ENCODE measurements at regions not wholly inside any gene's neighbourhood (a gene's known extent, or its start where the extent isn't known, plus 50 kb on each side); places are given as distances from the start of the nearest gene placed in this dataset.

- intact Hi-C loops (cut with micrococcal nuclease) = no loop called here
- H3K27ac ChIP-seq (ENCODE audit: low read depth, low read length) = no peak overlapping the region
- TF ChIP-seq EZH2phosphoT487 (IDR thresholded peaks at IDR 0.05; ENCODE audit: borderline replicate concordance) = no peak
- TF ChIP-seq, protein P1, sequence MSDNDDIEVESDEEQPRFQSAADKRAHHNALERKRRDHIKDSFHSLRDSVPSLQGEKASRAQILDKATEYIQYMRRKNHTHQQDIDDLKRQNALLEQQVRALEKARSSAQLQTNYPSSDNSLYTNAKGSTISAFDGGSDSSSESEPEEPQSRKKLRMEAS (IDR thresholded peaks at IDR 0.05) = no peak
- no peak for TF ChIP-seq EZH2 (IDR thresholded peaks at IDR 0.05)
- TF ChIP-seq EGR1 (IDR thresholded peaks at IDR 0.05; ENCODE audit: low read depth) = no peak
- no peak for TF ChIP-seq CEBPB (IDR thresholded peaks at IDR 0.05; ENCODE audit: low read depth)
- no peak for TF ChIP-seq TCF7L2 (IDR thresholded peaks at IDR 0.05; ENCODE audit: borderline replicate concordance, extremely low read depth, insufficient read depth, insufficient read length)
- TF ChIP-seq SIN3A (IDR thresholded peaks at IDR 0.05; ENCODE audit: low read depth) = no peak
- TF ChIP-seq, protein P2, sequence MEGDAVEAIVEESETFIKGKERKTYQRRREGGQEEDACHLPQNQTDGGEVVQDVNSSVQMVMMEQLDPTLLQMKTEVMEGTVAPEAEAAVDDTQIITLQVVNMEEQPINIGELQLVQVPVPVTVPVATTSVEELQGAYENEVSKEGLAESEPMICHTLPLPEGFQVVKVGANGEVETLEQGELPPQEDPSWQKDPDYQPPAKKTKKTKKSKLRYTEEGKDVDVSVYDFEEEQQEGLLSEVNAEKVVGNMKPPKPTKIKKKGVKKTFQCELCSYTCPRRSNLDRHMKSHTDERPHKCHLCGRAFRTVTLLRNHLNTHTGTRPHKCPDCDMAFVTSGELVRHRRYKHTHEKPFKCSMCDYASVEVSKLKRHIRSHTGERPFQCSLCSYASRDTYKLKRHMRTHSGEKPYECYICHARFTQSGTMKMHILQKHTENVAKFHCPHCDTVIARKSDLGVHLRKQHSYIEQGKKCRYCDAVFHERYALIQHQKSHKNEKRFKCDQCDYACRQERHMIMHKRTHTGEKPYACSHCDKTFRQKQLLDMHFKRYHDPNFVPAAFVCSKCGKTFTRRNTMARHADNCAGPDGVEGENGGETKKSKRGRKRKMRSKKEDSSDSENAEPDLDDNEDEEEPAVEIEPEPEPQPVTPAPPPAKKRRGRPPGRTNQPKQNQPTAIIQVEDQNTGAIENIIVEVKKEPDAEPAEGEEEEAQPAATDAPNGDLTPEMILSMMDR (IDR thresholded peaks at IDR 0.05 in 2 of 3, conservative IDR thresholded peaks at IDR 0.05 in 1 of 3; ENCODE audit: borderline replicate concordance in 1 of 3, insufficient read depth in 1 of 3, low read depth in 2 of 3, low read length in 2 of 3) = no peak
- TF ChIP-seq RAD21 (IDR thresholded peaks at IDR 0.05; ENCODE audit: low read depth) = no peak
- TF ChIP-seq ELF1 (IDR thresholded peaks at IDR 0.05; ENCODE audit: borderline replicate concordance, low read depth) = no peak
- TF ChIP-seq POLR2AphosphoS5 (IDR thresholded peaks at IDR 0.05; ENCODE audit: low read depth, low read length) = no peak
- no peak for TF ChIP-seq JUND (IDR thresholded peaks at IDR 0.05)
- TF ChIP-seq REST (IDR thresholded peaks at IDR 0.05; ENCODE audit: low read depth) = no peak
- no peak for TF ChIP-seq SP1 (IDR thresholded peaks at IDR 0.05; ENCODE audit: low read depth)
- no peak for TF ChIP-seq FOSL1 (IDR thresholded peaks at IDR 0.05; ENCODE audit: low read depth)
- ChIA-PET RAD21 (ENCODE audit: low non-redundant PET in 1 of 2, low total read pairs in 2 of 2, uncharacterized antibody in 2 of 2, unreplicated experiment in 2 of 2) (no interaction called here), POLR2A (no interaction called here), CTCF (no interaction called here)
- BruUV-seq (replicated peaks) = no TSS peak
- H3K79me2 ChIP-seq (ENCODE audit: insufficient read depth, low read length) = no peaks in the 10 kb centered on the region
- H2AFZ ChIP-seq (ENCODE audit: low read depth, low read length, poor library complexity, severe bottlenecking) = no peak overlapping the region
- H3K9me3 ChIP-seq (ENCODE audit: control insufficient read depth in 1 of 2, insufficient read depth in 1 of 2, low read depth in 1 of 2, low read length in 2 of 2) = no peaks in the 10 kb centered on the region
- no peak overlapping the region for H3K4me2 ChIP-seq (ENCODE audit: low read length)
- H3K9me2 ChIP-seq (ENCODE audit: insufficient read depth) = no peaks in the 10 kb centered on the region
- no peak overlapping the region for H3K9ac ChIP-seq (ENCODE audit: low read length)
- ATAC-seq = no peak
- H4K20me1 ChIP-seq (ENCODE audit: insufficient read depth) = no peaks in the 10 kb centered on the region
- H3K36me3 ChIP-seq (ENCODE audit: control insufficient read depth in 1 of 2, insufficient read depth in 2 of 2, low read length in 2 of 2) = no peaks in the 10 kb centered on the region
- H3K27me3 ChIP-seq (ENCODE audit: insufficient read depth, low read length) = peaks cover 8% of the 10 kb centered on the region
- H3K4me3 ChIP-seq (replicated peaks in 1 of 2; ENCODE audit: low read depth in 1 of 2, low read length in 2 of 2) = no peak overlapping the region
- no peaks in the 10 kb centered on the region for H3K4me1 ChIP-seq (ENCODE audit: control insufficient read depth in 1 of 2, insufficient read depth in 2 of 2, low read length in 2 of 2)
- no peak for DNase-seq (ENCODE audit: low read depth, low spot score)
Observed at GRCh38 chr5:66511491-66511890, 84.7 kb upstream of the MAST4 start.
